Activated naive CD8-positive, alpha-beta T cell (primary cell): ENCODE measurements at regions not wholly inside any gene's neighbourhood (a gene's known extent, or its start where the extent isn't known, plus 50 kb on each side); places are given as distances from the start of the nearest gene placed in this dataset.
A peak's percentile ranks its signal among the peaks of the same experiment; 100 is the strongest.
"Not testable (repeated sequence)": the region's sequence is repeated elsewhere in the genome, so short reads cannot be mapped to it uniquely, and the experiment has no call there.

ENCODE experiments used
- H3K27ac Mint-ChIP-seq: one replicate; pipeline ENCODE4 v1.8.0; 2021; ENCODE audit warnings: mixed read lengths
- H3K27me3 Mint-ChIP-seq: one replicate; pipeline ENCODE4 v1.8.0; 2021; ENCODE audit warnings: mixed read lengths
- H3K36me3 Mint-ChIP-seq: one replicate; pipeline ENCODE4 v1.8.0; 2021; ENCODE audit warnings: mixed read lengths
- H3K4me1 Mint-ChIP-seq: one replicate; pipeline ENCODE4 v1.8.0; 2021; ENCODE audit warnings: low read depth, mixed read lengths
- H3K4me3 Mint-ChIP-seq: one replicate; pipeline ENCODE4 v1.8.0; 2021; ENCODE audit warnings: mild to moderate bottlenecking, mixed read lengths
- H3K9me3 Mint-ChIP-seq: one replicate; pipeline ENCODE4 v1.8.0; 2021; ENCODE audit warnings: low read depth, mixed read lengths

DNA sequence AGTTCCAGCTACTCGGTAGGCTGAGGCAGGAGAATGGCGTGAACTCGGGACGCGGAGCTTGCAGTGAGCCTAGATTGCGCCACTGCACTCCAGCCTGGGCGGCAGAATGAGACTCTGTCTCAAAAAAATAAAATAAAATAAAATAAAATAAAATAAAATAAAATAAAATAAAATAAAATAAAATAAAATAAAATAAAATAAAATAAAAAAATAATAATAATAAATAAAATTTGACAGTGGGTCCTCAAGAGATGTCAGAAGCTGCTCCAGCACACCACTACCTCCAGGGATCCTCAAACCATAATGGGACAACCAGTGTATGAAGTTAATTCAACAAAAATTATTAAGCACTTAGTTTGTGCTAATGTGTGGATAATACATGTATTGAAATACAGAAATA lies 97.4 kb downstream of the SLC17A6 start:
- H3K36me3 Mint-ChIP-seq, H3K9me3 Mint-ChIP-seq, H3K4me3 Mint-ChIP-seq, H3K27ac Mint-ChIP-seq: not testable (repeated sequence)
- Mint-ChIP-seq H3K4me1 (peaks cover 15% of the 10 kb centered on the region), H3K27me3 (peaks cover 22% of the 10 kb centered on the region)

DNA sequence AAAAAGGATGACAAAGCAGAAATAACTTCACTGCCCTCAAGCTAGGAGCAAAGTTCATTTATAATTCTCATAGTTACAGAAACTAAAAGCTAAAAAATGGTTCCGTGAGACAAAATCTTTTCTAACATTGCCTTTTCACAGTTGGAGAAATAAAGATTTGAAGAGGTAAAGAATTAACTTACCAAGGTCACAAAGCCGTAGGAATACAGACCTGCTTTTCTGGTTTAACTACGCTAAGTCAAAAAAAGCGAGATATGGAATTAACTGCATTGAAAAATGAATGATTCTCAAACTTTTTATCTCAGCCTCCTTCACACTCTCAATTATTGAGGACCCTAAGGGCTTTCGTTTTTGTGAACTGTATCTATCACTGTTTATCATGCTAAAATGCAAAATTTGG lies 95.3 kb downstream of the SLC17A6 start:
- peaks cover 30% of the 10 kb centered on the region for H3K27me3 Mint-ChIP-seq
- H3K4me3 Mint-ChIP-seq = no peak overlapping the region
- H3K27ac Mint-ChIP-seq = no peak overlapping the region
- peaks cover 15% of the 10 kb centered on the region for H3K4me1 Mint-ChIP-seq
- H3K9me3 Mint-ChIP-seq = no peaks in the 10 kb centered on the region
- no peaks in the 10 kb centered on the region for H3K36me3 Mint-ChIP-seq

DNA sequence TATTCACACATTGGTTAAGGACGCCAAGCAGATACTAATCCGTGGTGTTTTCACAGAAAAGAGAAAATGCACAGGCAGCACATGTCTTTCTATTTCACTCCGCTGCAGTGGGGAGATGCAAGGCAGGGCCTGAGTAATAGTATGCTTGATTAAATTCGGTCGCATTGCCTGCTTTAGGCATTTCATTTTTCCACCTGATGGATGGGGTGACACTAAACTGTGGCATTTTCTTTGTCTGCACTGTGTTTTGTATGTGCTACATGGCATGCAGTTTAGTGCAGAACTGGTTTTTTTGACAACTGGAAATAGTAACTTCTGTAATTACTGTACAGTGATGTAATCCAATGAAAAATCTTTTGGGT lies 94.9 kb downstream of the SLC17A6 start:
- H3K9me3 Mint-ChIP-seq = peaks cover 1% of the 10 kb centered on the region
- peaks cover 15% of the 10 kb centered on the region for H3K4me1 Mint-ChIP-seq
- peak overlapping the region; percentile 59 for H3K4me3 Mint-ChIP-seq
- no peak overlapping the region for H3K27ac Mint-ChIP-seq
- H3K27me3 Mint-ChIP-seq = peaks cover 30% of the 10 kb centered on the region
- H3K36me3 Mint-ChIP-seq = no peaks in the 10 kb centered on the region

DNA sequence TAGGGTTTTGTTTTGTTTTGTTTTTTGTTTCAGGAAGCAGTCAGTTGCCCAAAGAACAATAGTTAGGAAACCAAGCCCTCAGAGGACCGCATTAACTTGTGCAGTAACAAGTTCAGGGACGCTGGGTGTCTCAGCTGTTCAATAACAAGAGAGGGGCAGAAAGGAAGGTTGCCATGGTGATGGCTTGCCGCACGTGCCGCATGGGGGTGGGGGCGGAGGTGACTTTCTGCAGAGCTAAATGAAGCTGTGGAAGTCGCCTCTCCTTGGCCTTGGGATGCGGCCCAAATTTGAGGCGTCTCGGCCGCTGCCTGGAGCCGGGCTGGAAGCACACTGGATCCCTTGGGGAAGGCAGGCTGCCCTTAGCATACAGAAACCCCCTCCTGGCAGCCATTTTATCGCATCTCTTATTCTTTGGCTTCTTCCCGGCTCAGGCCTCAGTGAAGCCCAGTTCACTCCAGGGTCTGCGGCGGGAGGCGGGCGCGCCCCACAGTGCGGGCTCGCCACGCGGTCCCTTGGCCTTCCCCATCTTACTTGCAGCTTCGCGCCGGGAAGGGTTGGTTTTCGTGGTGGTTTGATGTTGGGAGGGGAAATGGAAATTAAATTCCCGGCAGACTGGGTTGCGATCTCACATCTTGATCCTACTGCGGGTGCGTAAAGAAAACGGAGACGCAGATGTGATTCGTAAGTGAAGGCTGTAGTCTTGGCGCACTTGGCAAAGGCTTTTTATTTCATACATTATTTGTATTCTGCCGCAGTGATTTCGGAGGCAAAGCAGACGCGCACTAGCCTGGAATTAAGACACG lies 94.3 kb downstream of the SLC17A6 start:
- Mint-ChIP-seq H3K9me3 (peaks cover 5% of the 10 kb centered on the region), H3K36me3 (no peaks in the 10 kb centered on the region), H3K4me1 (peaks cover 15% of the 10 kb centered on the region), H3K27ac (no peak overlapping the region), H3K4me3 (peak overlapping the region; percentile 59), H3K27me3 (peaks cover 29% of the 10 kb centered on the region)

DNA sequence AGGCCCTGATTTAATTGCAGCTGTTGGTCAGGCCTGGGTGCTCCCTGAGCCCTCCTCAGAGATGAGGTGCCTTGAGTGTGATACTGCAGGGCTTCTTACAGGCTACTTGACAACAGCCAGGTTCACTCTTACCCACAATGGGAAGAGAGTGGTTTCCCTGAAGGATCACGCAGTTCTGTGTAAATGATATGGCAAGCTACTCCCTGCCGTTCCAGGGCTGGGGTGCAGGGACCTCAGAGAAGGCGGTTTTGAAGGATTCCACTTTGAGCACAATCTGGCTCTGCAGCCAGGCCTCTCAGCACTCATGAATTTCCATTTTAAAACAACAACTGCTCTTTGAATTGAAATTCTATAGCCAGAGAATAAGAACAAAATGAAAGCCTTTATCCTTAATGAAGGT lies 92.9 kb downstream of the SLC17A6 start:
- Mint-ChIP-seq H3K9me3 (peaks cover 5% of the 10 kb centered on the region), H3K27me3 (peaks cover 30% of the 10 kb centered on the region), H3K36me3 (no peaks in the 10 kb centered on the region), H3K4me3 (no peak overlapping the region), H3K4me1 (peaks cover 15% of the 10 kb centered on the region), H3K27ac (no peak overlapping the region)

DNA sequence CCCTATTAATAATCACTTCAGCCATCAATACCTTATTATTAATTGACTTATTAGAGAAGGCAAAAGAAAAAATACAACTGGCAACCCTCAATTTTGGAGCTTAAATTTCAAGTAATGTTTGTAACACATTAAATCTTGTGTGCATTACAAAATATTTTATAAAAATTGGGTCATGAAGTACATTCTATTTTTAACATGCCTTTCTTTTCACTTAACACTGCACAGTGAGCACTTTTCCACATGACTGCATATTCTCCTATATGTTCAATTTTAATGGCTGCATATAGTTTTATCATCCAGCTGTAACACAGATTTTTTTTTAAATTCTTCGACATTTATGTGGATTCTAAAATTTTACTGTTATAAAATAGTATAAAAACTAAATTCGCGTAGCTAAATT lies 92.5 kb downstream of the SLC17A6 start:
- Mint-ChIP-seq H3K4me3 (no peak overlapping the region), H3K27me3 (peaks cover 30% of the 10 kb centered on the region), H3K4me1 (peaks cover 15% of the 10 kb centered on the region), H3K9me3 (peaks cover 5% of the 10 kb centered on the region), H3K36me3 (no peaks in the 10 kb centered on the region), H3K27ac (no peak overlapping the region)

DNA sequence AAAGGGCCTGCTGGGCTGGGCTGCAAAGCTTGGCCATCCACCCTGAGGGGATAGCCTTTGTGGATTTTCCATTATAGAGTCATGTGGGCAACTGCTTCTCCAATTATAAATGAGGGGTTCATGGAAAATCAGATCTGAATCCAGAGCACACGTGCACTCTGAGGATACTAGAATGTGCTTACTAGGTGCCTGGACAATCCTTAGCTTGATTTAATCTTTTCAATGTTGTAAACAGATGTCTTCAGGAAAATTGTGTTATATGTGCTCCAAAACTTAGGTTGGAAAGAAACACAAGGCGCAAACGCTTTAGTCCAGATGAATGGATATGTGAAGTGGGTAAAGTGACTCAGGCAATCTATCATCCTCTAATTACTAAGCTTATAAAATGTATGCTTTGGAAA lies 92.0 kb downstream of the SLC17A6 start:
- no peak overlapping the region for H3K4me3 Mint-ChIP-seq
- no peak overlapping the region for H3K27ac Mint-ChIP-seq
- peaks cover 30% of the 10 kb centered on the region for H3K27me3 Mint-ChIP-seq
- H3K36me3 Mint-ChIP-seq = no peaks in the 10 kb centered on the region
- H3K9me3 Mint-ChIP-seq = peaks cover 5% of the 10 kb centered on the region
- peaks cover 15% of the 10 kb centered on the region for H3K4me1 Mint-ChIP-seq
